KOPT-K1 (cell line): ENCODE measurements at regions not wholly inside any gene's neighbourhood (a gene's known extent, or its start where the extent isn't known, plus 50 kb on each side); places are given as distances from the start of the nearest gene placed in this dataset.
"Not testable (repeated sequence)": the region's sequence is repeated elsewhere in the genome, so short reads cannot be mapped to it uniquely, and the experiment has no call there.

Experiments
- H3K27ac ChIP-seq: fragments of 200-600 bp; sonication (generic); 2 replicates; pipeline ENCODE4 v1.5.1; 2016; ENCODE audit warnings: antibody characterized with exemption, mild to moderate bottlenecking, low read depth, low read length; ENCODE audit not compliant: poor library complexity, severe bottlenecking
- H3K36me3 ChIP-seq: fragments of 200-600 bp; sonication (generic); 2 replicates; pipeline ENCODE4 v1.5.1; 2017; ENCODE audit warnings: antibody characterized with exemption, mild to moderate bottlenecking, low read length, moderate library complexity; ENCODE audit not compliant: insufficient read depth
- H3K9me3 ChIP-seq: fragments of 200-600 bp; sonication (generic); 2 replicates; pipeline ENCODE4 v1.5.1; 2017; ENCODE audit warnings: antibody characterized with exemption, low read length, mild to moderate bottlenecking; ENCODE audit not compliant: insufficient read depth, poor library complexity, severe bottlenecking

- H3K9me3 ChIP-seq: peaks cover 8% of the 10 kb centered on the region
- no peaks in the 10 kb centered on the region for H3K36me3 ChIP-seq
- H3K27ac ChIP-seq: no peak overlapping the region
These were observed 311.6 kb downstream of the NUF2 start for GRCh38 chr1:163633366-163633765.

GRCh38 chr1:163645676-163646075 lies 323.9 kb downstream of the NUF2 start:
- H3K27ac ChIP-seq, H3K9me3 ChIP-seq, H3K36me3 ChIP-seq: not testable (repeated sequence)

GRCh38 chr1:163650624-163651023 lies 328.9 kb downstream of the NUF2 start:
- Histone ChIP-seq H3K36me3 (no peaks in the 10 kb centered on the region), H3K27ac (no peak overlapping the region), H3K9me3 (no peaks in the 10 kb centered on the region)

DNA sequence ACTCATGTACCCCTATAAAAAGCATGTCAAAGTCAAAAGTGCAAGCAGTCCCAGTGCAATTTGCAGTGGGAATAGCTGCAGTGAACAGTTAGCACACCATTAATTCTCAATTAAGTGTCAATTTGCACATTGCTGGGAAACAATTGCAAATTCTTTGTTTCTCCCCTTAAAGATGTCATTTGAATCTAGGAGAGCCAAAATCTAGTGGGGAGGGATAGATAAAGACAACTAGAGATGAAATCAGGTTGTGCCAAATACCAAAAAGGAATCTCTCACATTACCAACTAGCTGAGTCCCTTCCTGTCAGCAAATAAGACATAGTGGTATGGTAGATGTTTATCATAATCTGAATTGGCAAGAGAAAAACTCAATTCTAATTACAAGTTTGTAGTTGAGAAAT lies 330.7 kb downstream of the NUF2 start:
- H3K36me3 ChIP-seq: no peaks in the 10 kb centered on the region
- no peak overlapping the region for H3K27ac ChIP-seq
- H3K9me3 ChIP-seq: no peaks in the 10 kb centered on the region

- Histone ChIP-seq H3K36me3 (no peaks in the 10 kb centered on the region), H3K27ac (no peak overlapping the region), H3K9me3 (no peaks in the 10 kb centered on the region)
These were observed 333.8 kb downstream of the NUF2 start for GRCh38 chr1:163655565-163655964.

GRCh38 chr1:163656095-163656759 lies 334.5 kb downstream of the NUF2 start:
- Histone ChIP-seq H3K27ac (no peak overlapping the region), H3K9me3 (no peaks in the 10 kb centered on the region), H3K36me3 (no peaks in the 10 kb centered on the region)

DNA sequence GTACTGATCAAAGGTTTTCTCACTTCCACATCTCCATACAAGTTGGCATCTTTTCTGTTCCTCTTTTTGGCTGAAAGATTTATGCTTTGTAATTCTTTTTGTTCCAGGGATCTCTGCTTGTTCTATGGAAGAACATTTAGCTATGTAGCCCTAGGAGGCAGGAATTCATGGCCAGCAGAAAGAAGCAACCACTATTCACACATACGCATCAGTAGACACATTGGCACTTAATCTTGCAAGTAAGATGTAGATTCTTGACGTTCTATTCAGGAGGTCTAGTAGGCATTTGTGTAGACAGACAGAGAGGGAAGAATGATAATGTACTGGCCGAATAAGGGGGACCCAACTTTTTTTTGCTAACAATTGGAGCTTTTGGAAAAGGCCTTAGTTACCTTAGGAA lies 336.0 kb downstream of the NUF2 start:
- H3K27ac ChIP-seq: no peak overlapping the region
- H3K36me3 ChIP-seq: no peaks in the 10 kb centered on the region
- H3K9me3 ChIP-seq: no peaks in the 10 kb centered on the region

DNA sequence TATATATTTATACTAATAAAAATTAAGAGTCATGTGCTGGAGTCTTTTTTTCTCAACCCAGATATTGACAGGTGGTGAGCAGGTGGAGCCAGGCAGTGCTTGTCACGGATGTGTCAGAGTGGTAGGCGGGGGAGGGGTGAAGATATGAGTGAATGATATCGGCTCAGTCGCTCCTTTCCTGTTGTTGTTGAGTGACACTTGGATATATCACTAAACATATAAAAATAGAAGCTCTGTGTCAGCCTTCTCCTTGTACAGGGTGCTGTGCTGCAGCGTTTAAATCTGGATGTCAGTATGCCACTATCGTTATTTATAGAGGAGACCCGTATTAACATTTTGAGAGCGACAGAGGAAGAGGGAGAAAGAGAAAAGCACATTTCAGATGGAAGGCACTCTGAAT lies 339.6 kb downstream of the NUF2 start:
- Histone ChIP-seq H3K9me3 (no peaks in the 10 kb centered on the region), H3K36me3 (no peaks in the 10 kb centered on the region), H3K27ac (no peak overlapping the region)

GRCh38 chr1:163664671-163665335 lies 343.0 kb downstream of the NUF2 start:
- Histone ChIP-seq H3K9me3 (no peaks in the 10 kb centered on the region), H3K27ac (no peak overlapping the region), H3K36me3 (no peaks in the 10 kb centered on the region)

DNA sequence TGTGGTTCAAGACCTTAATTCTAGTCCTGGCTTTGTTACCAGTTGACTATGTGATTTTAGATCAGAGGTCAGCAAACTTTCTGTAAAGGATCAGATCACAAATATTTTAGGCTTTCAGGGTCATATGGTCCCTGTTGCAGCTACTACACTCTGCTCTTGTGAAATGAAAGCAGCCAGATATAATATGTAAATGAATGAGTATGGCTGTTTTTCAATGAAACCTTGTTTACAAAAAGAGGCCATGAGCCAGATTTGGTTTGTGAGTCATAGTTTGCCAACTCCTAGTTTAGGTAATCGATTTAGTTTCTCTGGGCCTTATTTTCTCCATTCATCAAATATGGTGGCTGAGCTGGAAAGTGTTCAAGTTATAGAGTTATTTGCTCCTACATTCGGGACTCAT lies 346.7 kb downstream of the NUF2 start:
- H3K9me3 ChIP-seq: no peaks in the 10 kb centered on the region
- H3K27ac ChIP-seq: no peak overlapping the region
- H3K36me3 ChIP-seq: no peaks in the 10 kb centered on the region

DNA sequence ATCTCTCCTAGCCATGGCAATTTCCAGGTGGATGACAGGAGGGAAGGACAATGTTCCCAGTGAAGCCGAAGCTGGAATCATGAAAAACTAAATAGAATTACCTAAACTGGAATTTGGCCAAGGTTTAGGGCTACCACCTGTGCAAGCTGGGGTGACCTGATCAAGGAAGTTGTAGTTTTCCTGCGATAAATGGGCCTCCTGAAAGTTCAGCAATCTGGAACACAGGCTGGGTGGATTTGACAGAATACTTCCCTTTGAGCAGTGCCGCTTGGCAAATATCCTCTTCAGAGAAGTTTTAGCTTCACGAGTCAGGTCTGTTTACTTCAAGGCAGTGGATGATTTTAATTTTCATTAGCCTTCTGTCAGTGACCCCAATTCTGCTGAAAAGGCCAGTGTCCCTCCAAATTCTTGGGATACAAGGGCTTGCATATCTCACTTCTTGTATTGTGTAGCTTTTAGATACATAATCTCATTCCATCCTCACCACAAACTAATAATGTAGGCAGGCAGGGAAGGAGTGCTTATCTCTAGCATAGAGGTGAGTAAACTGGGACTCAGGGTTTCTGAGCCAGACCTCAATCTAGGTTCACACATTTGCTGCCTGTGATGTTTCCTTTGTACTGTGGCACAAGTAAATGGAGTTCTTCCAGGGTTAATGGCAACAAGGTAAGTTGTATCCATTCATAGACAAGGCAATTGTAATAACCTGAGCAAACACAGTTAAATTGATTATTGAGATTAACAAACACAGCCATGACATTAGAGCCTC lies 349.4 kb downstream of the NUF2 start:
- no peaks in the 10 kb centered on the region for H3K9me3 ChIP-seq
- no peak overlapping the region for H3K27ac ChIP-seq
- H3K36me3 ChIP-seq: no peaks in the 10 kb centered on the region

DNA sequence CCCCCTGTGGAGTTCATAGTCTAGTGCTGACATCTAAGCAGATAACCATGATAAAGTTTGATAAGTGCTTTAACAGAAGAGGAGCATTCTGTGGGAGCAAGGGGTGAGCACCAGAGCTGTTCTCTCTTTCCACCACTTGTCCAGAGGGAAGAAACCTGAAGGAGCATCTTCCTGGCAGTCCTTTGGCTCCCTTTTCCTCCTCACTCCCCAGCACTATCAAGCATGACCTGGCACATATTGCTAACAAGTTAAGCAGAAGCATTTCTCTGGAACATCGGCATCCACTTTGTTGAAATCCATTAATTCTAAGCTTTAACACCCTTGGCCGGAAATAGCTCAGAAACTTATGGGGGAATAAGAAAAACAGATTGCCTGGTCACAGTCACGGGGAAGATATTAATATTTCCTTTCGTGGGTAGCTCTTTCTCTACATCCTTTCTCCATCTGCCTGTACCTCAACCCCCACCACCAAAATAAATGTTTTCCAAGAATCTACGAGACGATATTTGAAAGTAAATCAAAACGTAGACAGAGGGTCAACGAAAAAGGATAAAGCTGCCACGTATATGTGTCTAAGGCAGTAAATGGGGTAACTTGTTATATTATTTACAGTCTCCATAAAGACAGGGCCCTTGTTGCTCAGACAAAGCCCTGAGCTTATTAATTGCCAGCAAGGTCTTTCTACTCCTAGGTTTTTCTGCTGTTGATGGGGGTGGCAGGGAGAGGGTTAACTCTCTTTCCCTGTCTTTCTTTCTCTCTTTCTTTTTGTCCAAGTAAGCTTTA lies 351.4 kb downstream of the NUF2 start:
- Histone ChIP-seq H3K36me3 (no peaks in the 10 kb centered on the region), H3K9me3 (no peaks in the 10 kb centered on the region), H3K27ac (no peak overlapping the region)

DNA sequence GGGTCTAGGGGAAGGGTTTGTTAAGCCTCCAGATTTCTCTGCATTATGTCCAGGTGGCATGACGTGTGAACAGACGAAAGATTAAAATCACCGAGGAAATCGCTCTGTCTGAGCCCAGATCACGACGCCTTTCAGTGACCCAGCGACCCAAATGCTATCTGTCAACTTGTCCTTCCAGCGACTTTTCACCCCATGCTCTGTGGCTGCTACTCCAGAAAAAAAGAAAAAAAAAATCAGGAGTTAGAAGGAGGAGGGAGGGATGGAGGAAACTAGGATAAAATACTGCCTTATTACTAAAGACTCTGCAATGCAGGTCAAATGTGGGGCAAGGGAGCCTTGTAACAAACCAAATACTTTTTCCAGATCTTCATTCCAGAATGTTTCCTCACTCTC lies 352.0 kb downstream of the NUF2 start:
- H3K36me3 ChIP-seq: no peaks in the 10 kb centered on the region
- no peak overlapping the region for H3K27ac ChIP-seq
- no peaks in the 10 kb centered on the region for H3K9me3 ChIP-seq

GRCh38 chr1:163674236-163674635 lies 352.5 kb downstream of the NUF2 start:
- no peaks in the 10 kb centered on the region for H3K36me3 ChIP-seq
- no peak overlapping the region for H3K27ac ChIP-seq
- no peaks in the 10 kb centered on the region for H3K9me3 ChIP-seq

- Histone ChIP-seq H3K9me3 (peaks cover 9% of the 10 kb centered on the region), H3K36me3 (no peaks in the 10 kb centered on the region), H3K27ac (no peak overlapping the region)
These were observed 363.0 kb downstream of the NUF2 start for GRCh38 chr1:163684785-163685184.
